Cerebellar cortex (tissue), 1 donor: ENCODE measurements at regions not wholly inside any gene's neighbourhood (a gene's known extent, or its start where the extent isn't known, plus 50 kb on each side); places are given as distances from the start of the nearest gene placed in this dataset.
"Not testable (repeated sequence)": the region's sequence is repeated elsewhere in the genome, so short reads cannot be mapped to it uniquely, and the experiment has no call there.

Source experiments
- DNase-seq: peaks from one replicate; pipeline ENCODE4 v3.0.0-alpha.2; 2015; ENCODE audit warnings: low spot score

DNA sequence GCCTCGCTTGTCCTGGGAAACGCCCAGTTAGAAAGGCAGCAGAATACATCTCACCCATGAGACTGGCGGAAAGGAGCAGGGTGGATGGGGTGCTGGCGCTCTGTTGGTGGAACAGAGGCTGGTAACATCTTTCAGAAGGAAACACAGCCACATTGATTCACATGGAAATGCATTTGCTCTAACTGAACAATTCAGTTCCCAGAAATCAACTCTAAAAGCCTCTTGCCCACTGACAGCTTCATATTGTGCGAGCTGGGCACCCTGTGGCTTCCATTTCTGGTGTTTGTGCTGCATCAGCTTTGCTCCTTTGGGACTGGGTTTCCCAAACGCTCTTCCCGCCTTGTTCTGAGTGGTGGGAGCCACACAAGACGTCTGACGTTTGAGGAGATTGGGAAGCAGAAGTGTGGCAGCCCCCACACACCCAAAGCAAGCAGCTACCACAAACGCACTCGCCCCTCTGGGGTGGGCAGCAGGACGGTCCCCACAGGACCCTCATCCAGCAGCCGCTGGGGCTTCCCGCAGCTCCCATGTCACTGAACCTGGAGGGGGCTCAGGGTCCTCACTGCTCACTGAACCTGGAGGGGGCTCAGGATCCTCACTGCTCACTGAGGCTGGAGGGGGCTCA, 229.5 kb downstream of the ERMARD start:
- DNase-seq, result no peak

DNA sequence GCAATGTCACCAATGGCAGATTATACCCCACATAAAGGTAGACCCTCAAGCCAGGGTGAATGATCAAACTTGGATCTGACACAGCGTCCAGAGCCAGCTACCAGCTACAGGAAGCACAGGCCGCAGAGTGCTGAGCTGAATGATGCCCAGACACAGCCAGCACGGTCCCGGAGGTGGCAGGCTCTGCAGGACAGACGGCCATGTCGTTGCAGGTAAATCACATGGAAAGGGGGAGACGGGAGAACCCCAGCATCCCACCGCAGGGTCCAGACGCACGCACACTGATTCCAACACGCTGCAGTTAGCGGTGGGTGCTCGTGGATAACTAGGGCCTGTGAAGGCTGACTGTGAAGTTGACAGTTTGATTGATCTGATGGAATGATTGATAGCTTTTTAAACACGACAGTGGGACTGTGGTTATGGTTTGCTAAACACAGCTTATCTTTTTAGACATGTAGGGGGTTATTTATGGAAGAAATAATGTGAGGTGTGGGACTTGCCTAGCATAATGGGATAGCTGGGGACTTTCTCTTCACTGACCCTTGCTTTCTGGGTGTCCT, 228.5 kb downstream of the ERMARD start:
- DNase-seq, result no peak

GRCh38 chr6:169978615-169979161, 227.3 kb downstream of the ERMARD start:
- DNase-seq, result no peak

- DNase-seq, result no peak
Observed at GRCh38 chr6:169977434-169978265, 226.2 kb downstream of the ERMARD start.

- no peak for DNase-seq
Observed at GRCh38 chr6:169976301-169977081, 225.1 kb downstream of the ERMARD start.

DNA sequence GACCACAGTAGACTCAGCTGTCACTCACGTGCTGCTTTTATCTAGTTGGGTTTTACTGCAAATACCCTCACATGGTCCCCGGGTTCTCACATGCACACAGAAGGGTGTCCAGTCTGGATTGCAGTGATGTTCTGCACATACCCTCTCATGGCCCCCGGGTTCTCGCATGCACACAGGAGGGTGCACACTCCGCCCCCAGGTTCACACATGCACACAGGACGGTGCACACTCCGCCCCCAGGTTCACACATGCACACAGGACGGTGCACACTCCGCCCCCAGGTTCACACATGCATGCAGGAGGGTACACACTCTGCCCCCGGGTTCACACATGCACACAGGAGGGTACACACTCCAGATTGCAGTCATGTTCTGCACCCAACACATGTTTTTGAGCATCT, 224.3 kb downstream of the ERMARD start:
- no peak for DNase-seq

DNA sequence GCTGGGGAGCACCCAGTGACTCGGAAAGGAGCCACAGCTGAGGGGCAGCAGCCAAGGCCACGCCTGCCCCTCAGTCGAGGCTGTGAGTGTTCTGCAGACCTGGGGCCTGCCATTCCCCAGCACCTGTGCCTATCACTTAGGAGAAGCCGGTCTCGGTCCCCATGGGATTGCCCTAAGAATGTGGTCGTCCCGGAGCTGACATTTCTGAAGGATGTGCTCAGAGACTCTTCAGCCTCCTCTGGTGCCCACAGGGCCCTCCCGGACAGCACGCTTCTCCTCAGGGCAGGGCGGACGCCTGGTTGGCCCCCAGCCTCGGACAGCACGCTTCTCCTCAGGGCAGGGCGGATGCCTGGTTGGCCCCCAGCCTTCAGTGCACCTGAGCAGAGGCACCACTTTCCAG, 223.9 kb downstream of the ERMARD start:
- no peak for DNase-seq

GRCh38 chr6:169974663-169975062, 223.2 kb downstream of the ERMARD start:
- DNase-seq, result no peak

GRCh38 chr6:169973588-169974467, 222.4 kb downstream of the ERMARD start:
- DNase-seq, result not testable (repeated sequence)

DNA sequence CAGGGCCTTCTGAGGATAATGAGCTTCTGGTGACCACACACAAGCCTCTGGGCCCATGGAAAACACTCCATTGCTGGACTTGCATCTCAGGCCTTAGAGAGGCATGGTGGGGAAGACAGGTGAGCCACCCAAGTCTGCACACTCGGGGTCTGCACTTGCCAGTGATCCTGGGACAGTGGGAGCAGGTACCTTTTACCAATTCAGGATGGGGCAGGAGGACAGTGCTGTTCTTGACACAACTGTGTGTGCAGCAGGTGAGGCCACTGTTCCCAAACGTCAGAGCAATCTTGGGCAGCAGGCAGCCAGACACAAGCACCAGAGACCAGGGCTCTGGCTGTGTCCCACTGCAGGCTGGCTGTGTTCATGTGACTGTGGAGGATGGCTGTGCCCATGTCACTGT, 221.3 kb downstream of the ERMARD start:
- no peak for DNase-seq

GRCh38 chr6:169972101-169972651, 220.8 kb downstream of the ERMARD start:
- no peak for DNase-seq

GRCh38 chr6:169971081-169971861, 219.8 kb downstream of the ERMARD start:
- DNase-seq, result no peak

GRCh38 chr6:169970306-169970988, 219.0 kb downstream of the ERMARD start:
- DNase-seq, result no peak

GRCh38 chr6:169969372-169970099, 218.1 kb downstream of the ERMARD start:
- DNase-seq, result peak; percentile 30

- no peak for DNase-seq
Observed at GRCh38 chr6:169968541-169969270, 217.3 kb downstream of the ERMARD start.

GRCh38 chr6:169967687-169968086, 216.3 kb downstream of the ERMARD start:
- DNase-seq, result no peak

- DNase-seq, result no peak
Observed at GRCh38 chr6:169966312-169967181, 215.1 kb downstream of the ERMARD start.
